Left hindlimb (tissue), 1 donor: ENCODE measurements at regions not wholly inside any gene's neighbourhood (a gene's known extent, or its start where the extent isn't known, plus 50 kb on each side); places are given as distances from the start of the nearest gene placed in this dataset.
A peak's percentile ranks its signal among the peaks of the same experiment; 100 is the strongest.

Experiments used
- DNase-seq: peaks from one replicate; pipeline ENCODE4 v3.0.0-alpha.2; 2018

DNA sequence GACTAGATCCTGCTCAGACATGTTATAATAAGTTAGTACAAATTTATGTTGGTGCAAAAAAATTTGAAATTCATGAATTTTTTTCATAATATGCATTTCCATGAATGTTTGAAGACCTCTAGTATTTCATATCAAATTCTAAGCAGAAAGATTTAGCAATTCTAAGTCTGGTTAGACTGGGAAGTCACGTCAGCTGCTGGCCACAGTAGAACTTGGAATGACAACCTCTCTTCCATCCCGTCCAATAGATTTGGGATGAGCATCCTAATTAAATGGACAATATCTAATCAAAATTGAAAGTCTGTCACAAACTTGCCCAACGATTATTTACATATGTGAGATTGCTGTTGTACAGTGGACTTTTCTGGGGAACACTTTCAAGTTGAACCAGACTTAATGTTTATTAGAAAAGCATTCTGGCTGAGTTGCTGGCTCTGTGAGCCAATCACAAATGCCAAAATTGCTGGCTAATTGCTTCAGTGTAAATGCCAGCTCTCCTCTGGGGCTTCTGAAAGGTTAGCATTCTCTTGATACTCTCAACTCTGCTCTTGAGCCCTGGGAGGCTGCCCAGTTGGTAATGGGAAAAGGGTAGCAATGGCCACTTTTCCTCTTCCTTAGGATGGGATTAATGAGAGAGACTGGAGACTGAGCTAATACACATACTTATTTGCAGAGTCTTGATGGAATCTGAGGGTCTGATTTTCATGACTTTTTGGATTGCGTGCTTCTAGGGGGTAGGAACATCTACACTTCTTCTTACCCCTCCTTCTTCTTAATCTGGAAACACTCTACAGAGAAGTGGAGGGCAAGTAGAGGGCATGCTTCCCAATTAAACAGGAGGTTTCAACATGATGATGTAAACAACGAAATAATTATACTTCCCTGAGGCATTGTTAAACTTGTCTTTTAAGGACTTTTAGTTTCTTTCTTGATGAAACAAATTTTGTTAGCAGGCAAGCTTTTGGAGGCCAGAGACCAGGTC, 253.5 kb downstream of the BAMBI start:
- no peak for DNase-seq

DNA sequence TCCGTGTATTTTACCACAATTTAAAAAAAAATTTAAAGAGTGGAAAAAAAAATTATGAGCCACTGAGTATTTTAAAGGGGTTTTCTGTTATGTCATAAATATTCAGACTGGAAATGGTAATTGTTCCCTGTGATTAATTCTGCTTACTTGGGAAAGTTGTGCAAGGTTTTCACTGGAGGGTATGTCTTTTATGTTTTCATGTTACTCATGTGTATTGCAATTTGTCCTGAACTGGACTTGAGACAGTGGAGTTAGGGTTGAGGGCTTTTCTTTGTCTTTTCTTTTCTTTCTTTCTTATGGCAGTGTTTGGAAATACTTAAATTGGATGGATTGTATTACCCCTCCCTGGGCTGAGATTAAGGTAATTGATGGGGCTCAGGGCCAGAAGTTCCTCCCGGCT, 257.7 kb downstream of the BAMBI start:
- DNase-seq, result no peak

DNA sequence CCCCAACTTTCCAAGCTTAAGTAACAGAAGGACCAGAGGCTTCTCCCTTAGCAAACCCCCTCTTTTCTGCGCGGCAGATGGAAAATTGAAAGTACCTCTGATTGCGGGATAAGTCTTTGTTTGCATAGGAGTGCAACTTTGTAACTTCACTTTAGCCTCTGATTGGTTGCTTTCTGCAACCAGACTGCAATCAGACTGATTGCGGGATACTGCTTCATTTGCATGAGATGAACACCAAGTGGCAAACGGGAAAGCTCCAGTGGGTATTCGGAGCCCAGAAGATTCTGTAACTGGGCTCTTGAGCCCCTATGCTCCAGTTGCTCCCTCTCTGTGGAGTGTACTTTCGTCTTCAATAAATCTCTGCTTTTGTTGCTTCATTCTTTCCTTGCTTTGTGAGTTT, 260.6 kb downstream of the BAMBI start:
- DNase-seq, result no peak

DNA sequence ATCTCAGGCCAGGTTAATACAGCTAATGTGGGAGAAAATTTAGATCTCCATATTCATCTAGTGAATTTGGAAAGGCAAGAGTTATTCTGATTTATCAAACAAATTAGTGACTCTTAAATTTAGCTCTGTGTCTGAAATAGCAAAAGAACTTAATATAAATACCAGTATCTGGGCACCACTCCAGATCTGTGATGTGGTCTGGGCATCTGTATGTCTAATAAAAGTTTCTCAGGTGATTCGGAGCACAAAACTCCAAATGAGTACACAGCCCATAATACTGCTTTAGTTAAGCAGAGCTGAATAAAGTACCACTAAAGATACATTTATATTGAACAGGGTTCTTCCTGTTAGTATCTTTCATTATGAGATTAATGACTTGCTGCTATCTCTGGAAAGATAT, 261.4 kb downstream of the BAMBI start:
- DNase-seq, result no peak

DNA sequence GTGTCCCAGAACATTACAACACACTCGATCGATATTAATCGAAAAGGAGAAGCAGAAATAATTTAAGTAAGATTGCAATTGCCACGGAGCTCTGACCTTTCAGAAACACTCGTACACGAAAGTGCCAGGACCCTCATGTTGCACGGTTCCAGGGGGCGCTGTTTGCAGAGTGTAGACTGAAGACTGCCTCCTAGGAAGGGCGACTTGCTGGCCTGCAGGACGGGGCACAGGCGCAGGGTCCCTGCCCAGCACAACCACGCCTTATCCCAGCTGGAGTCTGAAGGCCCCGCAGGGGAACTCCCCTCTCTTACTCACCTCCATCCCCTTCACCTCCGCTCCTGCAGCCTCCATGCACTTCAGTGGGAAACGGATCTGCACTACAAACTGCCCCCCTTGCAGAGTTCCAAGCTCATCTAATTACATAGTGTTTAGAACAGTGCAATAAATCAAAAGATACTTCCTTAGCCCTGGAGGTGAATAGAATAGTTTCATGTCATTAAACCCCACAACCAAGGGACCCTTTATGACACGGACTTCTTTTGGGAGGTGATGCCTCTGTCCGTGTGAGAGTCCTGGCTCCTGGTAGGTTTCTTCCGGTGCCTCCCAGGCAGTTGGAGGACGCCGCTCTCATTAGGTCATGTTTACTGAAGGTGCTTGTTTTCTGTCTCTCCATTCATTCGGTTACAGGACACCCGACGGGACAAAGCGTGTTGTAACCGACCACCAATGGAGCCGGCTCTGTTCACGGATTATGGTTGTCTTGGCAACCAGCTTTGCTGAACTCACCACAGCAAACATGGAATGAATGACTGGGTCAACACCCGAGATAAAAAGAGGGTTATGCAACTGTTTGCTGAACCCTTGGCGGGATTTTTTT, 262.2 kb downstream of the BAMBI start:
- peak; percentile 68 for DNase-seq

DNA sequence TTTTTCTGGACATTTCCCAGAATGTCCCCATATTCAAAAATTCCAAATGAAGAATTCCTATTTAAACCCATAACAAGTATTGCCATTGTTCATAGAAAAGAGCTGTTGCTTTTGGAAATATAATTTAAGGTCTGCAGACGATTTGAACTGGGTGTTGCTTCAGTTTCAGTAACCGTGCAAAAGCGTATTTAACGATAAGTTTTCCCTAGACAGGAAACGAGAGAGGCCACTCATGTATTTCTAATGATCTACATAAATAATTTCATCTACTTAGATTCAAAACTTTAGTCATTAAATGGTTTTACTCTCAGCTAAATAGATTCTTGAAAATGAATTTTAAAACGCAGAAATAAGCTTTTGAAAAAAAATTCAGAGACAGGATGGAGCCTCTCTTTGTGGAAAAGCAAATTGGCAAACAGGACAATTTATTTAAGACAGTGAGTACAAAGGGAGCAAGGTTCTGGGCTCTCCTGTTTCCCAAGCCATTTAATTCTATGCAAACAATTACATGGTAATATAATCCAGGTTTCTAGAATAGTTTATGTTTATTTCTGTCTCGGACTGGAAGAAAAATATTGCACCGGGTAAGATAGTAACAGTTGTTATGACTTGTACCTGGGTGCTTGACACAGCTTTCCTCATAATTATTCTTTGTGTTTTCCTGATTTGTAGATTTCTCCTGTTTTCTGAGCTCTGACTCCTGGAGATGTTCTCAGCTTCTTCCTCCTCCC, 263.0 kb downstream of the BAMBI start:
- DNase-seq, result no peak

DNA sequence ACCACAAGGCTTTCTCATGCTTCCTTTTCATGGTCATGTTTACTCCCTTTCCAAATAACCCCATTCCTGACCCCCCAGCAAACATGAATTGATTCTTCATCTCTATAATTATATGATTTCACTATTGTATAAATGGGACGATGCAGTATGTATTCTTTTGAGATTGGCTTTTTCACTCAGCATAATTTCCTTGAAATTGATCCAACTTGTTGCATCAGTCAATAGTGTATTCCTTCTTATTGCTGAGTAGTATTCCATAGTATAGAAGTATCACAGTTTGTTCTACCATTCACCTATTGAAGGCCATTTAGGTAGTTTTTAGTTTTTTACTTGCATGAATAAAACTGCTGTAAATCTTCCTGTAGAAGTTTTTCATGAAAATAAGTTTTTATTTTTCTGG, 264.7 kb downstream of the BAMBI start:
- no peak for DNase-seq

DNA sequence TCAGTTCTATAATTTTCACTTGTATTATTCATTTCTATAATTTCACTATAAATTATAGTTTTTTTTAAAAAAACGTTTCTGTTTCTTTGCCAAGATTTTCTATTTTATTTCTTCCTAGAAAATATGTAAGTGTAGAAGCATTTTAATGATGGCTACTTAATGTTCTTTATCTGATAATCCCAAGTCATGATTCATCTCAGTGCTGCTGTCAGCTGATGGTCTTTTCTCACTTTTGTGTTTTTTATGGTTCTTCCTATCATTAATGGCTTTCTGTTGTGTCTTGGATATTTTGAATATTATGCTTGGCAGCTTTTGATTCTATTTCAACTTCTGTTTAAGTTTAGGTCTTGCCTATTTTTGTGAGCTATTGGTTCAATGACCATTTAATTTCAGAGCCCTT, 268.6 kb downstream of the BAMBI start:
- DNase-seq, result no peak

DNA sequence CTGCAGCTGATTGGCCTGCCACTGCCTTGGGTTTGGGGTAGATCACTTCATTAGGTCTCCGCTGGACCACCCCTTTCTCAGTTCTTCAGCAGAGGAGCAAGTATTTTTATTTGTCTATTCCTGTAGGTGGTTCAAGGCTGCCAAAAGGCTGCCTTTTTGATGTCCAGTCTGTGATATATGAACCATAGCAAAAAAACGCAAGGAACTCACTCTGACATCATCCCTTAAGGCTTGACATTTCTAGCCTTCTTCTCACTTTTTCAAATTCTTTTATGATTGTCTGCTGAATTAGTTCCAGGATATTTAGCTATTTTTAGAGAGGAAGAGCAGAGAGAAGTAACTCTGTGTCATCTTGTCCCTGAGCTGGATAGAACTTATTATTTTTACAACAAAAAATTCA, 269.2 kb downstream of the BAMBI start:
- no peak for DNase-seq

DNA sequence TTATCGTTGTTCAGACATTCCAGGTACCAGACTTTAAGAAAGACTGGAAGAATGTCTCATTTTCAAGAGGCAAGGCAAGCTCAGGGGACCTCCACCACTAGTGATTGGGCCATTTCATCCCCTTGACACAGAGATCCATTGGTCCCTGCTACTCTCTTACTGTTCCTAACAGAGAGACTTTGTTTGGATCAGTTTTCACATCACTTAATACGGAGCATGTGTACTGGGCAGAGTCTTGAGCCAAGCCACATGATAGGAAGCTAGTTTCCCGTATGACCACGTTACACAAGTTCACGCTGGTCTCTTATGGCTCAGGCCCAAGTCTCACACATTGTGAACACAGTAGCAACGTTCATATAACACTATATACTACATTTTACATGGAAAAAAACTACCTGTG, 269.9 kb downstream of the BAMBI start:
- DNase-seq, result peak; percentile 57

DNA sequence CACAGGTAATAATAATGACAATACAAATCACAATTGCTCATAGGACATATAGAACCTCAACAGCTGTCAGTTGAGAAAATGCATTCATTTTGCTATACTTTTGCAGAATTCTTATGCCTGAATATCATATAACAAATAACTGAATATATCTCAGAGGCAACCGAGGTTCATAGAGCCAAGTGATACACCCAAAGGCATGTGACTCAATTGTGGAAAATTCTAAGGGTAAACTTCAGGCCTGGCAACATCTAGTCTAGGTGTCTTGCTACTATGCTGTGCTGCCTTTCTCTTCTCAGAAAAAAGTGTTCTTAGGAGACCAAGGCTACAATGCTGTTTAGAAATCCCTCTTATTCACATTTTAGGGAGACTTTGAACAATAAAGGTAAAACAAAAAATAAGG, 270.7 kb downstream of the BAMBI start:
- DNase-seq, result no peak

DNA sequence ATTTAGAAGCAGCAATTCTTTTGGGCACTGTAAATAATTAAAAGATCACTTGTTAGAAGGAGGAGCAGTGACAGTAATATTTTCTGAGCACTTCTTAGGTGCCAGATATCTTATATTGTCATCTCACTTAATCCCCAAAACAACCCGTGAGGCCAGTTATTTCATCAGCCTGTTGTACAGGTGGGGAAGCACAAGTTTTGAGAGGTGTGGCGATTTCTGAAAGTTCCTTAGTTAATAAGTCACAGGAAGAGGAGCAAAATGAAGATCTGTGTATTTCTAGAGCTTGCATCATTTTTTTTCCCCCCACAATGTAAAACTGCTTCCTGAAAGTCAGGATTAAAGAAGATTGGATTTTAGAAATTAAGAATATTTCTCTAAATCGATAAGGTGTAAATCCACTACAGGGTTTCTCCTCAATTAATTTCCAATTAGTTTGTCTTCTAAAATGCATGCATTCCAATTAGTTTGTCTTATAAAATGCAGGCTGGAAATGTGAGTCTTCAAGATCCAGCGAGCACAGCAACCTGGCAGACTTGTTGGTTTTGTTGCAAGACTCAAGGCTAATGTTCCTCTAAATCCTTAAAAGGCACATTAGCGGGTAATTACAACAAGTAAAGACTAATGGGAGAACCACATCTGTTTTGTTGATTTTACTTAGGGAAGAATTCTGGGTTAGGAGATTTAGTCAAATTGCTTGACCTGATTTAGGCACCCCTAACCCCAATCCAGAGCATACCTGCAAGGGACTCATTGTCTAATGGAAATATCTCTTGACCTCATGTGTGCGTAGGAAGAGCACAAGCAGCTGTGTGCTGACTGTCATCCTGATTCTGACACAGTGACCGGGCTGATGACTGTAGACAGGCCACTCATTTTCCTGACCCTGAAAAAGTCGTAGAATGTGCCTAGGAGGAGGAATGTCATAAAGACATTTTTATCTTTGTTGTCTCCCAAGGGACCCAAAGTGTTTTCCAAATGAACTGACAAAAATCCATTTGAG, 272.0 kb downstream of the BAMBI start:
- DNase-seq, result no peak

DNA sequence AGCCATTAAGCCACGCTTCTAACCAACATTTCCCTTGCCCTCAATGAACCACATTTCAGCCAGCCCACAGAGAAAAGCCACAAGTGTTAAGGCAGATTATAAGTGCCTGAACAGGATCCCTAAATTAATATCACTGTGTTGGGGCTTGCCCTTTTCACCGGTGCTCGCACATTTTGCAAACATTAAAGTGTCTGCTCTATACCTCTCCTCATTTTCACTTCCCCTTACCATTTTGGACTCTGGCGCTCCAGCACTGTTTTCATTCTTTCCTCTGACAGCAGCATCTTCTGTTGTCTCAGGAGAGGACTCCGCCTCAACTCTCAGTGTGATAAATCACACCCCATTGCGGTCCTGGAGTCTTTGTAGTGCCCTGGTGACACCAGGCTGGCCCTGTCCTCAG, 274.2 kb downstream of the BAMBI start:
- DNase-seq, result no peak

DNA sequence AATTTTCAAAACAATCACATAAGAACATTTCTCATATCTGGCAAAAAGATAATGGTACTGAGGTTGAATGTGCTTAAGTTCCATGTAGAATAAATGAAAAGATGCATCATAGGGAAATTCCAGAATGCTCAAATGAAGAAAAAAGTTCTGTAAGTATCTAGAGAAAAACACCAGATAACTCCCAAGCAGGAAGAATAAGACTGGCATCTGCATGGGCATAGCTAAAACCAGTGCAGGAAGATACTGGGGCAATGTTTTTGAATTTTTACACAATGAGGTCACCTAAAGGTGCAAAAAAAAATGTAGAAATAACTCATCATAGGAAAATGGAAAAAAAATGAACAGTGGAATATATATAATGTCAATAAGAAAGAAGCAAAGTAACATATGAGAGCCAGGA, 275.2 kb downstream of the BAMBI start:
- no peak for DNase-seq

DNA sequence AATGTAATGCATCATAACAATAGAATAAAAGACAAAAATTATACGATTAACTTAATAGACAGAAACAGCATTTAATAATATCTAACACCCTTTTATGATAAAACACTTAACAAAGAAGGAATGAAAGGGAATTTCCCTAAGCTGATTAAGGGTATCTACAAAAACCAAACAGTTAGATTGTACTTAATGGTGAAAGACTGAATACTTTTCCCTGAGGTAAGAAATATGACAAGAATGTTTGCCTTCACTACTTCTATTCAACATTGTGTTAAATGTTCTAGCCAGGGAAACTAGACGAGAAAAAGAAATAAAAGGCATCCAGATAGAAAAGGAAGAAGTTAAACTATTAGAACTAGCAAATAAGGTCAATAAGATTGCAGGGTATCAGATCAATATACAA, 276.9 kb downstream of the BAMBI start:
- no peak for DNase-seq

DNA sequence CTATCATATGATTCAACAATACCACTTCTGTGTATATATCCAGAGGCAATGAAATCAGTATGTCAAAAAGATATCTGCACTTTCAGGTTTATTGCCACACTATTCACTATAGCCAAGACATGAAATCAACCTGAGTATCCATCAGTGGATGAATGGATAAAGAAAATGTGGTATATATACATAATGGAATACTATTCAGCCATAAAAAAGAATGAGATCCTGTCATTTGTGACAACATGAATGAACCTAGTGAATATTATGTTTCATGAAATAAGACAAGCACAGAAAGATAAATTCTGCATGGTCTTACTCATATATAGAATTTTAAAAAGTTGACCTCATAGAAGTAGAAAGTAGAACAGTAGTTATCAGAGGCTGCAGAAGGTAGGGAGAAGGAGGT, 281.1 kb downstream of the BAMBI start:
- no peak for DNase-seq

DNA sequence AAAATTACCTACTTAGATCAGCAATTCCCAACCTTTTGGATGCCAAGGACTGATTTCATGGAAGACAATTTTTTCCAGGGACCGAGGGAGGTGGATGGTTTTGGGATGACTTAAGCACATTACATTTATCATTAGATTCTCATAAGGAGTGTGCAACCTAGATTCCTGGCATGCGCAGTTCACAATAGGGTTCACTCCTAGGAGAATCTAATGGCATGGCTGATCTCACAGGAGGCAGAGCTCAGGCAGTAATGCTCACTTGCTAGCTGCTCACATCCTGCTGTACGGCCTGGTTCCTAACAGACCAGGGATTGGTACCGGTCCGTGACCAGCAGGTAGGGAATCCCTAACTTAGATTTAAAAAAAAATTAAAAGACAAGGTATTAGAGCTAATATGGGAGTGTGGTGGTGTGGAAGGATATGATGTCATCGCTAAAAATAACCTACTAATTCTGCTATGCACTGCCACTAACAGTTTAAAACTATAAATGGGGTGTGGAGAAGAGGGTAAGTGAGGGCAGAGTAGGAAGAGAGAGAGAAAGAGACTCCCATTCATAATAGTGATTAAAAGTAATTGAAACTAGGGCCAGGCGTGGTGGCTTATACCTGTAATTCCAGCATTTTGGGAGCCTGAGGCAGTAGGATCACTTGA, 282.7 kb downstream of the BAMBI start:
- DNase-seq, result no peak

DNA sequence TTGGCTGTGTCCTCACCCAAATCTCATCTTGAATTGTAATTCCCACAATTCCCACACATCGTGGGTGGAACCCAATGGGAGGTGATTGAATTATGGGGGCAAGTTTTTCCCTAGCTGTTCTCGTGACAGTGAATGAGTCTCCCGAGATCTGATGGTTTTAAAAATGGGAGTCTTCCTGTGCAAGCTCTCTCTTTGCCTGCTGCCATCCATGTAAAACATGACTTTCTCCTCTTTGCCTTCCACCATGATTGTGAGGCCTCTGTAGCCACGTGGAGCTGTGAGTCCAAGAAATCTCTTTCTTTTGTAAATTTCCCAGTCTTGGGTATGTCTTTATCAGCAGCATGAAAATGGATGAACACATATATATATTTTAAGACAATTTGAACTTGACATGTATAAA, 285.4 kb downstream of the BAMBI start:
- DNase-seq, result no peak

DNA sequence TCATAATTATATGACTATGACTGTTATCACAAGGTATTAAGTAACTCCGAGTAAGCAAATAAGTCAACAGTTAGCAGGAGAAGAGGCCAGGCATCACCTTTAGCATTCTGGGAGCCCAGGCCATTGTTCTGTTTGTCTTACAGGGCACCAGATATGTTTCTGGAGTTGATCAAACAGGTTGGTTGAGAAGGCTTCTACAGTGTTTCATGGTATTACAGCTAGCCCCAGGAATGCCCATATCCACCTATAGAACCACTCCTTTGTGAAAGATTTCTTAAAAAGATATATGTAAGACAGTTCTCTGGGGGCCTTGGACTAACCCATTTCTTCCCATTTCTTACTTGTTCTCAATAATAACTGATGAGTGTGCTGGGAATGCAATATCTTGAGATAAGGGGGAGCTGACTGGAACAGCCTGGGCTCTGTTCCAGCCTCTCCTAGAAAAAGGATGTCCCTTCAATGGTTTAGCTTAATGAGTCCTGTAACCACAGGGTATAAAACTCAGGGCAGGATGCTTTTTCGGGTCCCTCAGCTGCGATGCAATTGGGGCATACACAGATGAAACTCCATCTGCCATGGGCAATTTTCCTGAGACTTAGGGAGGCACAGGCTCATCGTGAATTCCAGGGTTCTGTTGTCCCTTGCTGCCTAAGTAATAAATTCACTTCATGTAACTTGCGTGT, 286.4 kb downstream of the BAMBI start:
- DNase-seq, result no peak

DNA sequence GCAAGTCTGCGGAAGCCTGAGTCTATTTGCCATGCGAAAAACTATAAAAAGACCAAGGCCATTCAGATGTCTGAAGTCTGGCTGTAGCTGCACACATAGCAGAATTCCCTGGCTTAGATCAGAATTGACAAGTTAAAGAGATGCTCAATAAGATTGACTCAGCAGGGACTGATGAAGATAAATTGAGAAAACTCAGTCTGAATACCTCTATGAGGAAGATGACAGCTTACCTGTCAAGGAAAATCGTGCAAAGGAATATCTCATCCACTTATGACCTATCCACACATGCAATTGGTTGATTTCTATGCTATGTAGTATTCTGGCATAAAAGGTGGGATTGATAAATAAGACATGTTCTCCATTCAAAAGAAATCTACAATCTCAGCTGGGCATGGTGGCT, 288.6 kb downstream of the BAMBI start:
- DNase-seq, result no peak

DNA sequence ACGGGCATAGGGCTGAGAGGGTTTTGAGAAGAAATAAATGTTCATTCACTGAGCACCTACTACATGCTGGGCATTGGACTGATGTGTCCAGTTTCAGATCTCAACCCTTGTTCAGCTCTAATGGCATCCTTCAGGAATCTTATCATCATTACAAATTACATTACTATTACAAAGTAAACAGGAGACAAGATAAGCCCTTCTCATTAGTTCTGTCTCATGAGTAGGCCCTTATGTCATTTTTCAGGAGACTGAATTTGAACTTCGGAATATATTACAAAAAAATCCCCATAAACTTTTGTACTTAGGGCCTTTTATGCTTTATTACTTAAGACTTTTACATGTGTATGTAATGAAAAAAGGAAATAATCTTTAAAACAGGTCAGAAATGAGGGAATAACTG, 289.7 kb downstream of the BAMBI start:
- no peak for DNase-seq
